Islet precursor cell (in vitro differentiated cells): ENCODE measurements at regions not wholly inside any gene's neighbourhood (a gene's known extent, or its start where the extent isn't known, plus 50 kb on each side); places are given as distances from the start of the nearest gene placed in this dataset.
"Not testable (repeated sequence)": the region's sequence is repeated elsewhere in the genome, so short reads cannot be mapped to it uniquely, and the experiment has no call there.

Experiments
- DNase-seq: peaks from one replicate; pipeline ENCODE4 v3.0.0-alpha.2; 2018

GRCh38 chr2:55768991-55769390 lies 75.3 kb upstream of the PNPT1 start:
- DNase-seq: no peak

DNA sequence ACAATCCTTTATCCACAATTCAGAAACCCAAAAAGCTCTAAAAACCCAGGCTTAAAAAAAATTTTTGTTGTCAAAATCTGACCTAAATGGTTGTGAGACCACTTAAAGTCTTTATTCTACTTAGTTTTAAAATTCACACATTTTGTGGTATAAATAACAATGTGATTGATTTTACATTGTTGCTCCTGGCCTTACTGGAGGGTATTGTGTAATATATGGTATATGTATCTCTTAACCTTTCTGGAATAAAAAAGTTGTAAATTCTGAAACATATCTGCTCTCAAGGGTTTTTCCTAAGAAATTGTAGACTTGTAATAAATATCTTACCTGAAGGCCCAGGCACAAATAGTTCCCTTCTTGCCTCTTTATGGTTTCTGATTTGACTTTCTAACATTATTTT lies 73.3 kb upstream of the PNPT1 start:
- no peak for DNase-seq

- DNase-seq: not testable (repeated sequence)
These were observed 72.1 kb upstream of the PNPT1 start for GRCh38 chr2:55765708-55766107.

GRCh38 chr2:55763721-55764120 lies 70.1 kb upstream of the PNPT1 start:
- no peak for DNase-seq

- DNase-seq: no peak
These were observed 67.9 kb upstream of the PNPT1 start for GRCh38 chr2:55761526-55761925.

GRCh38 chr2:55761024-55761423 lies 67.4 kb upstream of the PNPT1 start:
- no peak for DNase-seq

- no peak for DNase-seq
These were observed 66.5 kb upstream of the PNPT1 start for GRCh38 chr2:55760125-55760524.

- DNase-seq: no peak
These were observed 65.8 kb upstream of the PNPT1 start for GRCh38 chr2:55759271-55759921.

GRCh38 chr2:55751966-55752365 lies 58.3 kb upstream of the PNPT1 start:
- DNase-seq: no peak

DNA sequence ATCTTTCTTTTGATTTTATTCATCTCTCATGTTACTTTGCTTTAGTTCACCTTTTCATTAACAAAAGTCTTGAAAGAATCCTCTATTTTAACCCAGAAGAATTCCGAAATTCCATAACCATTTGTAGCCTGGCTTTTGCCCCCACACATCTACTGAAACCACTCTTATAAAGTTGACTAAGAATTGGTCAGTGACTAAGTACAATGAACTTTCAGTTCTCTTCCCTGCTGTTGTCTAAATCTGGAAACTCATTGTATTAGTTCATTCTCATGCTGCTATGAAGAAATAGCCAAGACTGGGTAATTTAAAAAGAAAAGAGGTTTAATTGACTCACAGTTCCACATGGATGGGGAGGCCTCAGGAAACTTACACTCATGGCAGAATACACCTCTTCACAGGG lies 49.9 kb upstream of the PNPT1 start:
- no peak for DNase-seq
